COLO668 (cell line): ENCODE measurements at regions not wholly inside any gene's neighbourhood (a gene's known extent, or its start where the extent isn't known, plus 50 kb on each side); places are given as distances from the start of the nearest gene placed in this dataset.
"Not testable (repeated sequence)": the region's sequence is repeated elsewhere in the genome, so short reads cannot be mapped to it uniquely, and the experiment has no call there.

ENCODE experiments used
- DNase-seq: peaks from one replicate; lab custom pipeline; 2025; ENCODE audit not compliant: unreplicated experiment; lab: John Stamatoyannopoulos, UW

DNA sequence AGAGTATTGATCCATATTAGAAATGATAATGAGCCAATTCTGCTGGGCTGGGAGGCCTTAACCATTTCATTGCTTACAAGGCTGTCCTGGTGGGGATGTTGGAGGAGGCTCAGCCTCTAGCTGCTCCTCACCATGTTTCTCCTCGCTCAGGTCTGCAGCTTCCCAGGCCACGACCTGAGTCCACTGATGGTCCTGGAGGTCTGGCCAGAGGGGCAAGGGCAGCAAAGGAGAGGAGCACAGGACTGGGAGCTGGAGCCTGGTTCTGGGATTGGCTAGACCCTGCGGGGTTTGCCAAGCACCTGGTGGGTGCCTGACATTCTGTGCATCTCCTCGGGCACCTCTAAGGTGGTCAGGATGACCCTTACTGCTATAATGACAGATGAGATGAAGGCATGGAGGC, 92.6 kb downstream of the KIF26A start:
- DNase-seq: no peak

DNA sequence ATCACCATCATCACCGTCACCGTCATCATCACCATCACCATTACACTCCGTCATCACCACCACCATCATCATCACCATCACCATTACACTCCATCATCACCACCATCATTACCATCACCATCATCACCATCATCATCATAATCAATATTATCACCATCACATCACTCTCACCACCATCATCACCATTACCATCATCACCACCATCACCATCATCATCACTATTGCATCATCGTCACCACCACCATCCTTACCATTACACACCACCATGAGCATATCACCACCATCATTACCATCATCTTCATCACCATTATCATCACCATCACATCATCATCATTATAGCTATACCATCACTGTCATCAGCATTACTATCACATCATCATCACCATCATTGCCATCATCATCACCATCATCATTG, 93.7 kb downstream of the KIF26A start:
- no peak for DNase-seq

DNA sequence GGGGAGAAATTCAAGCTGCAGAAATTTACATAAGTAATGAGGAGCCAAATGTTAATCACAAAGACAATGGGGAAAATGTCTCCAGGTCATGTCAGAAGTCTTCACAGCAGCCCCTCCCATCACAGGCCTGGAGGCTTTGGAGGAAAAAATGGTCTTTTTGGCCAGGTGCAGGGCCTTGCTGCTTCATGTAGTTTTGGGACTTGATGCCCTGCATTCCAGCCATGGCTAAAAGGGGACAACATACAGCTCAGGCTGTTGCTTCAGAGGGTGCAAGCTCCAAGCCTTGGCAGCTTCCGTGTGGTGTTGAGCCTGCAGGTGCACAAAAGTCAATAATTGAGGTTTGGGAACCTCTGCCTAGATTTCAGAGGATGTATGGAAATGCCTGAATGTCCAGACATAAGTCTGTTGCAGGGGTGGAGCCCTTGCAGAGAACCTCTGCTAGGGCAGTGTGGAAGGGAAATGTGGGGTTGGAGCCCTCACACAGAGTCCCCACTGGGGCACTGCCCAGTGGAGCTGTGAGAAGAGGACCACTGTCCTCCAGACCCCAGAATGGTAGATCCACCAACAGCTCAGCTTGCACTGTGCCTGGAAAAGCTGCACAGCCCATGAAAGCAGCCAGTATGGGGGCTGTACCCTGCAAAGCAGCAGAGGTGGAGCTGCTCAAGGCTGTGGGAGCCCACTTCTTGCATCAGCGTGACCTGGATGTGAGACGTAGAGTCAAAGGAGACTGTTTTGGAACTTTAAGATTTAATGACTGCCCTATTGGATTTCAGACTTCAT, 95.8 kb downstream of the KIF26A start:
- DNase-seq: not testable (repeated sequence)

DNA sequence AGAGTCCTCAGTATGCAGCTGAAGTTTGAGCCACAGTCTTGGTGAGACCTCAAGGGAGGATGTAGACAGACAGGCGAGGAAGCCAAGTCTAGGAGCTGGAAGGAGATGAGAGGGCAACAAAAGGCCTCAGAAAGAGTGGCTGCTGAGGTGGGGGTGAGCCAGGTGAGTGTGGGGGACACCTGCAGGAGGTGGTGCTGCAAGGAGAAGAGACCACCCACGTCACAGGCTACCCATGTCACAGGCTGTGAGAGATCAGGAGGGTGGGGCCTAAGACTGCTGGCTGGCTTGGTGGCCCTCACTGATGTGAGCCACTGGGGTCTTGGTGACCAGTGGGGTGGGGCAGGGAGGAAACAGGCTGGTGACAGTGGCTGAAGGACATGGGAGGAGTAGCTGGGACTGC, 97.3 kb downstream of the KIF26A start:
- no peak for DNase-seq

DNA sequence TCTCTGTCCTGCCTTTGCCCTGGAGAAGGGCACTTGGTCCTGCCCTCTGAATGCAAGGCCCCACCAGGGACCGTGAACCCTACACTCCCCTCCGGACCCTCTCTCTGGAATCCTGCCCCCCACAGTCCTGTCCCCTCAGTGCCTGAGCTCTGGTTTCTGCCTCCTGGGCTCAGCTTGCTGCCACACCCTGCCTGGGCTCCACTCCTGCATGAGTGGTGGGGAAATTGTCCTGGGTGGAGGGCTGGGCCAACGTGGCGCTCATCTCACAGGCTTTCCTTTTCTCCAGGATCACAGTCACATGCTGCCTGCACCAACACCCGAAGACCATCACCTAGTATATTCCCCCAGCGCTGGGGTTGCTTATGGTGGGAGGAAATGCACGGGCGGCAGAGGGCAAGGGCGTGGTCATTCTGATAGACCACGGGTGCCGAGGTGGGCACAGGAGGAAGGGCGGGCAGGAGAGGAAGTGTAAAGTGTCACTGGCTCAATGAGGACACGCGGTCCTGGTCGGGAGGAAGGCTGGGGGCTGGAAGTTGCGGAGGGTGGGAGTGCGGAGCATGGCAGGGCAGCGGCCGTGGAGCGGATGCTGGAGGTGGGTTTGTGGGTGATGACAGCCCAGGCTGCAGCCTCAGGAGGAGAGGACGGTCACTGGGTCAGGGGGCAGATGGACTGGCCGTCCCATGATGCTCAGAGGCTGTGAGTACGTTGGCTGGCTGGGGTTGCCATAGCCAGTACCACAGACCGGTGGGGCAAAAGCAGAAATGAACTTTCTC, 99.5 kb downstream of the KIF26A start:
- DNase-seq: no peak

DNA sequence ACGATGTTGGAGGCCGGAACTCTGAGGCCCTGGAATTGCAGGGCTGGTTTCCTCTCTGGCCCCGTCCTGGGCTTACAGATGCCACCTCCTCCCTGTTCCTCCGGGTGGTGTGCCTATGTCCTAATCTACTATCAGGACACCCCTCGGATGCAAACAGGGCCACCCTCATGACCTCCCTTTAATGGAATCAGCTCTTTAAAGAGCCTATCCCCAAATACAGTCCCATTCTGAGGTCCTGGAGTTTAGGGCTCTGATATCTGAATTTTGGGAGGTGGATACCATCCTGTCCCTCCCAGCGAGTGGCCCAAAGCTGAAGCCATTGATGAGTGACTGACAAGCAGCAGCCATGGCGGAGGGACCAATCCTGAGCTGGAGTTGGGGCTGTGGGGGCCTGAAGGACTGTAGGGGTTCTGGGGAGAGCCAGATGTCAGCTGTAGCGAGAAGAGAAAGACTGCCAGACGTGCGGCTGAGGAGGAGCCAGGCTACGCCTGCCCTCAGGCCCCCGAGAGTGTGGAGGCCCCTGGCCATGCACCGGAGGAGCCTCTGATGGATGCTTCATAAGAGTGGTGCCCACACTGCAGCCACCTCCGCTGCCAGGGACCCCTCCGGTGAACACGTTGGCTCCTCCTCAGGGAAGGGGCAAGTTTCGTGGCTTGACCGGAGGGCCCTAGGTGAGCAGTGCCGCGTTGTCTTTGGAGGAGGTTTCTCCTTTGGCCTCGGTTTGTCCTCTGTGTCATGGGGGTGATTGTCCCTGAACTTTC, 100.2 kb downstream of the KIF26A start:
- DNase-seq: no peak

DNA sequence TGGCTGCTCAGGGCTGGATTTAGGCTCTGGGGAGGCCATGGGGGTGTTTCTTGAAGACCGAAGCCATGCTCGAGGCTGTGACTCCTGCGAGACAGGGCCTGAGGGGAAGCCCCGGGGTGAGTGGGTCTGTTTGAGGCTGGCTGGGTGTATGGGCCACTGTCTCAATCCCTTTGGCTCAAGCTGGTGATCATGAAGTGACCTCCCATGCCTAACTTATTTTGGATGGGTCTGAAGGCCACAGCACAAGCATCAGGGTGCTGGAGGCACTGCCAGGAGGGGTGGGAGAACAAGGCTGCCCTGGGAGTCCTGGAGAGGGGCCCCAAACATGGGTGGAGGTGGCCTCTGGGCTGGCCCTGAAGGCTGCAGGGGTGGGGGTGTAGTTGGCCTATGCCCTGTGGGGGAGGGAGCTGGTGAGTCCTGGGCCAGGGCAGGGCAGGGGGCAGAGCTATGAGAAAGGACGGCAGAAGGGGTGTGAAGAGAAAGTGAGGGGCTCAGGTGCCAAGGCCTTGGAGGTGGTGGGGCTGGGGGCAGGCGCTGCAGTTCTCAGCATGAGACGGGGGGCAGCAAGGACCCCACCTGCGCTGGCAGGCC, 100.9 kb downstream of the KIF26A start:
- no peak for DNase-seq

DNA sequence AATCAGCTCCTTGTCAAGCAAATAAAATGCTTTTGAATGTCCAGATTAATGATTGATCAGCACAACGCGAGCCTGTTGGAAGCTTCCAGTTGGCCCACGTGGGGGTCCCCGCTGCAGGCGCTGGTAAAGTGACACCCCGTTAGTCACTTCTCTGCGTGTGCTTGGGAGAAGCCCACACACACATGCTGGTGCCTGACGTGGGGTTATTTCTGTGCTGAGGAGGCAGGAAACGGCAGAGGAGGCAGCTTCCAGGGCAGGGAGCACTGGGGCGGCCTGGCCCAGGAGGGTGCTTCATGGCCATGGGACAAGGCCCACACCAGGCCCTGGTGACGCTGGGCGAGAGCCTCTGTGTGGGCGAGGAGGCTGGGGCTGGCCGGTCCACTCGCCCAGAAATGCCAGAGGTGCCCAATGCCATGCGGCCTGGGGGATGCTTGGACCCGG, 101.5 kb downstream of the KIF26A start:
- DNase-seq: peak; percentile 67

DNA sequence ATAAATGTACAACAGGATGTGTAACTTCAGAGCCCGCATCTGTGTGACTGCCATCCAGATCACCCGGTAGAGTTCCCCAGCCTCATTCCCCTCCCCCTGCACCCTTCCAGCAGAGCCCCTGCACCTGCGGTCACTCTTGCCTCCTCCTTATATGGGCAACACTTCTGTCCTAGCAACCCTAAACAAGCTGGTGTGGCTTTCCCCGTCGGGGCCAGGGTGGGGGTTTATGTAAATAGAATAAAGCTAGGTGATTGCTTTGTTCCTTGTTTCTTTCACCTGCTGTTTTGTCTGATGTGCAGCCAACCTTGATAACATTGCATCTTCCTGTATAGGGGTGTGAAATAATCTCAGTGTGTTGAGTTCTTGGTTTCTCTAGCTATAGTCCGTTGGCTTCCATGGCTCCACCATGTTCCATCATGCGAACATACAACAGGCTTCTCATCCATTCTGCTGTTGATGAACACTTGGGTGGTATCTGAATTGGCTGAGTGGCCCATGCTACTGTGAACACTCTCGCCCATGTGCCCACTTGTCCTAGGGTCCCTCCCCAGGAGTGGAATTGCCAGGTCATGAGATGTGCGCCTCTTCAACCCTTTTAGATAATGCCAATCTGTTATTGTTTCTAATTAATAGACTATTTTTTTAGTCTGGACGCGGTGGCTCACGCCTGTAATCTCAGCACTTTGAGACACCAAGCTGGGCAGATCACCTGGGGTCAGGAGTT, 102.2 kb downstream of the KIF26A start:
- peak; percentile 94 for DNase-seq

DNA sequence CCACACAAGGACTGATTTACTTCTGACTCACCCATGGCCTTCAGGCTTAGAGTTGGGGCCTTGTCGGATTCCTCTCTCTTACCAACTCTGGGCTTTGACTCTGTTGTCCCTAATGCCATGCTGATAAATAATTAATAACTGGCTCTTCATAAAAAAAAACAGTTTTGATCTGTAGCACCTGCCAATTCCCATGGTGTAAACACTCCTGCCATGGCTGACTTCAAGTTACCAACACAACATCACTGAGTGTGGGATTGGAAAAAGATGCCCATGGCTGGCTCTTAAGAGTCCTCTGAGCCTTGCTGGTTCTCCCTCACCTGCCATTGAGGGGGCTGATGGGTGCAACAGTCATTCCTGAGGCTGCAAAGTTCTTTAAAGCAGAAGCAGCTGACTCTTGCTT, 104.8 kb downstream of the KIF26A start:
- DNase-seq: no peak

DNA sequence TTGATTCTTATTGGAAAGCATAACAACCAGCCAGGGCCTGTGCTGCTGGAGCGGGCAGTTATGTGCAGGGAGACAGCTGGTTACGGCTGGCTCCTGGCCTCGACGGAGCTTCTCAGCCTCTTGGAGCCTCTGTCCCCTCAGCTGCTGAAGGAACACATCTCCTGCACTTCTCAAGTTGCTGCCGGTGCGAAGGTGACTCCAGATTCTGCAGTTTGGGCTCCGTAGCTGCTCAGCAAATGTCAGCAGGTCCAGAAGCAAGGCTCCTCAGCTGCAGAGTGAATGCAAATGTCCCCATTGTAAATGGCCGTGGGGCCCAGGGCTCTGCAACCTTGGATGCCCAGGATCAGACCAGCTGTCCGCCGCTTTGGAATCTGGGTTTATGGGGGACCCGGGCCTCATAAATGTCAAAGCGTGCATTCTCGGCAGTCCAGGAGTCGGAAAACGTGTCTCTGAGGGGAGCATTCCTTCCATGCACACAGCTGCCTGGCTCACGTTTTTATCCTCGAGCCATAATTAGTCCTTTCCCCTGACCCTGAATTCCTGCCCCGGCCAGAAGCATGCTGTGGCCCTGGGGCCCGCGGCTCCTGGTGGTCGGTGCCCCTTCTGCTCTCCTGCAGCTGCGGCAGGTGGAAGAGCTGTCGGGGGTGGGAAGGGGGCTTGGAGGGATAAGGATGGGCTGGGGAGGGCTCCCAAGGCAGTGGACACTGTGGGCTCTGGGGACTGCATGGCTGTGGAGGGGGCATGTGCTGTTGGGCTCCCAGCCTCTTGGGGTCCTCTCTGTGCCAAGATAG, 106.0 kb downstream of the KIF26A start:
- no peak for DNase-seq

DNA sequence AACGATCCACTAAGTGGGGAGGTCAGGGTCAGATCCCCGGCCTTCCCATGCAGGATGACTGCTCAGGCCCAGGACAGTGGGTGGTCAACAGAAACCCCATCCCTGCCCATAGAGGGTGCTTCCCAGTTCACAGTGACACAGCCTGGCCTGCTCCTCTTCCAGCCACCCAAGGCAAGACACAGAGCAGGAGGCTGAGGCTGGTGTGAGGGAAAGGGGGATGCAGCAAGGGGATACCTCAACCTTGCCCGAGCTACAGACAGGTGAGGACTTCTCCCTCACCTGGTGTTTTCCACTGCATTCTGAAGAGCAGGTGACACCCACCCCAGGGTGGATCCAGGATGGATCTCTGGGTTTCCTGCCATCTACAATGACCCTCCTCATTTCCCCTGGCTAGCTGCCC, 106.7 kb downstream of the KIF26A start:
- no peak for DNase-seq

DNA sequence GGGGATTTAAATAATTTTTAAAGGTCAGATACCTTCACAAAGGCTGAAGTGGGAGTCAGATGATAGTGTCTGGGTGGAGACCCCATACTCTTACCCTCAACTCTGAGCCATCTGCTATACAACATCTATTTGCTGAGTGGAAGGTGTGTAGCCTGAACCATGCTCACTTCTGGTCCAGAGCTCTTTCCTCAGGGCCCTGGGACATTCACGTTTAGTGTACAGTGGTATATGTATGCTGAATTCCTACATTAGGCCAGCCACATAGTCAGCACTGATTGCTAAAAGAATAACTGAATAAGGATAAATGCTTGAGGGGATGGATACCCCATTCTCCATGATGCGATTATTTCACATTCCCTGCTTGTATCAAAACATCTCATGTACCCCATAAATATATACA, 107.3 kb downstream of the KIF26A start:
- DNase-seq: no peak

DNA sequence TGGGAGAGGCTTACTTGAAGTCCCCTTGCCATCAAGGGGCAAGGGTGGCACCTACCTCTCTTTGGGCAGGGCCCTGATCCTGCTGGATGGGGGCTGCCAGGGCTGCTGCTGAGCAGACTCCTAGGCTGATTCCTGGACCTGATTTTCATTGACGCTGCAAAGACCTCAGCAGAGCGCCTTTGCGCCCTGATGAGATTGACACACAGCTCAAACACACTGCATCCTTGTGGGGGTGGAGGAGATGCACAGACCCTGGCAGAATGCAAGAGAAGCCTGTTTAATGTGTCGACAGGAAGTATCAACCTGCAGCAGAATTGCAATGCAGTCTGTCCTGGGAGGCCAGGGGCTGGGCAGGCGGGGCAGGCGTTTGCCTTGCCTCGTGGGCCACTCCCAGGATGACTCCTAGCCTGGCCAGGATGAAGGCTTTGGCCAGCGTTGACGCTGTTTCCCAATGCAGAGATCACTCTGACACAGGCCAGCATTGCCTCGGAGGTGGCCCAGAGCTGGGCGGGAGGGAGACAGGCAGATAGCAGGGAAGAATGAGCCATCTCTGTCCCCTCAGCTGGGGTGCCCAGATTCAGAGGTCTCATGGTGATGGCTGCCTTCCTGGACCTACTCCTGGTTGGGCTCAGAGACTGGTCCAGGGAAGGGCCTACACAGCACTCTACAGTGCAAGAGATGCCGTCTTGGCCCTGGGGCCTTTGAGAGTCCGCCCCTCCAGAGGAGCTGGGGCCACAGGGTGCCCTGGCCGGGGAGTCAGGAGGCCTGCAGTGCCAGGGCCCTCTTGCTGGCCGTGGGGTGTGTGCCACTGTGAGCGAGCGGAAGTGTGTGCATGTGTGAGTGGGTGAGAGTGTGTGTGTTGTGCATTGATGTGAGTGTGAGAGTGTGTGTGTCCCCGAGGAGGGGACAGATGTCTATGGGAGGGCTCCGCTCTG, 108.3 kb downstream of the KIF26A start:
- no peak for DNase-seq

DNA sequence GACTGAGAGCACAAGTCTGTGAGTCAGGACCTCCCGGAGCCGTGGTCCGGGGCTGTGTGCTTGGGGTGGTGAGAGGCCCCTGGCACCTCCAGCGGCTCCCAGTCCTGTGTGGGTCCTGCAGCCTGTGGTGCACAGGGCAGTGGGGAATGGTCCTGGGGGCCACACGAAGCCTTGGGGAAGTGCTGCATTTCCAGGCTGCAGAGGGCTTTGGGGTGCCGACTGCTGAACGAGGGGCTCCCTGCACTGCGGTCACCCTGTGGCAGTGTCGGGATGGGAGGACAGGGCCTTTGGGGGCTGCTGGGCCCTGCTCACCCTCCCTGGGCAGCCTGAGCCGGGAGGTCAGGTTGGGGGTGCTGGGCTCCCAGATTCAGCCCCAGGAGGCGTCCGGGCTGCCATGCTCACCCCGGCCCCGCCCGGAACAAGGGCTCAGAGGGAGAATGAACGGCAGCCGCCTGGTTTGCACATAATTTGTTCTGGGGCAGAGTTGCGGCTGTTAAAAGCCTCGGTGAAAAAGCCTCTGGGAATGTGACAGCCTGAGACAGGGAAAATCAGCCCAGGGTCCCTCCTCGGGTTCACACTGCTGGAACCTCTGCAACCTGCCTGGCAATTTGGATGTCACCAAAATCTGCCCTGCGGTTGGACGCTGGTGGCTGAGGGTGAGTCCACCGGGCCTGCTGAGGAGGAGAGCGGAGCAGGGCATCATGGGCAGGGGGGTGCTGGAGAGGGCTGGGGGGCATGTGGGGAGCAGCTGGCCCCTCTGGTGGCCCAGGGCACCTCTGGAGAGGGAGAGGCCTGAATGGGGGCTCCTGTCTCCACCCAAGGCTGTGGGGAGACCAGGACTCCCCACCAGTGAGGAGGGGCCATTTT, 109.2 kb downstream of the KIF26A start:
- DNase-seq: no peak

DNA sequence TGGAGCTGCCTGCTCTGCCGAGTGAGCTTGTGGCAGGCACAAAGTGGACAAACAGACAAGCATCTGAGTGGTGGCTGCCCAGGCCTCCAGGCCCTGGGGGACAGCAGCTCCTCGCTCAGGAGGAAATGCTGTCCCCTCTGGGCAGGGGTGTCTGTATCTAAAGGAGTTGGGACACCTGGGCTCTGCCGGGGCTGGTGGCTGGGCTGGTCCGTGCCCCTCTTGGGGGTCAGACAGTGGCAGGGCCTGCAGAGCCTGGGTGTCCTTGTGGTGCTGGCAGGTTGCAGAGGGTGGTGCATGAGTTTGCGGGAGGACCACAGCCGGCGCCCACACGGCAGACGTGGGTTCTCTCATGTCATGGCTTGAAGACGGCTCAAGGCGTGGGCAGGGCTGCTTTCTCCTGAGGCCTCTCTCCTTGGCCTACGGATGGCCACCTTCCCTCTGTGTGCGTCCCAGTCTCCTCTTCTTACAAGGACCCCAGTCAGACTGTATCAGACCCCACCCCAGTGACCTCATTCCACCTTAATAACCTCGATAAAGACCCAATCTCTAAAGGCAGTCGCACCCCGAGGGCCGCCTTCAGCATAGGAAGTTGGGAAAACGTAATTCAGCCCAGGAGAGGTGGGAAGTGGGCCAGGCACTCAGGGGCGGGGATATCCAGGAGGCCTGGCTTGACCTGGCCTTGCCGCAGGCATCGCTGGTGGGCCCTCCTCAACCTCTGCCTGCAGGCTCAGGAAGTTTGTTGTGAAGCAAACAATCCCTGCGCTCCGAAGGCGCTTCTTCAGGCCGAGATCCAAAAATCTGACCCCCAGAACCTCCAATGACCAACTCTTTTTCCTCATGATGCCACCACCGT, 110.0 kb downstream of the KIF26A start:
- DNase-seq: no peak

DNA sequence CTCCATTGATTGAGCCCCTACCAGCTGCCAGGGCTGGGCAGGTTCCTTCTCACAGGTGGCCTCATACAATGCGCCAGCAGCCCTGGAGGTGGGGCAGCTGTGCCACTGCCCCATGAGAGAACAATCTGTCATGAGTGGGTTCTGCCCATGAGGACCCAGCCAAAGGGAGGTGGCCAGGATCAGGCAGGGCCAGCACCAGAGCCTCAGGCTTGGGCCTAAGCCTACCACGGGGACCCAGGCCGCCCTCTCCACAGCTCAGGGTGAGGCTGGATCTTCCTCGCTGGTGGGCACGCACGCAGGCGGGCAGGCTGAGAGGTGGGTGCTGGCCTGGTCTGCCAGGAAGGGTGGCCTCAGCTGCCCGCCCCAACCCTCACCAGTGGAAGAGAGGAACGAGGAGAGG, 110.7 kb downstream of the KIF26A start:
- no peak for DNase-seq
